ENCODE measurements at regions not wholly inside any gene's neighbourhood (a gene's known extent, or its start where the extent isn't known, plus 50 kb on each side); places are given as distances from the start of the nearest gene placed in this dataset.

DNA sequence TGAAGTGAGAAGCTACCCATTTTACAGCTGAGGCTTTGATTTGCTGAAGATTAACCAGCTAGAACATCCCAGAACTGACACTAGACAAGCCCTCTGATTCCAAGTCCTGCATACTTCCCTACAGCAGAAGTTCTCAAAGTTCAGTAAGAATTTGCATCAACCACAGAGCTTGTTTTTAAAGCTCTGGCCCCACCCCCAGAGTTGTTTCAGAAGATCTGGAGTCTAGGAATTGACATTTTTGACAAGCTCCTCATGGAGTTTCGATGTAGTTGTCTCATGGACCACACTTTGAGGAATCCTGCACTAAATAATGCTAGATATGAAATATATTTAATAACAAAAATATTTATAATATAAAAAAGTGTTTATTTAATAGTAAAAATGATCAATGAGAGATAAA, 120.3 kb upstream of the ADAMTS18 start:
- Histone ChIP-seq H3K9ac (ENCODE audit: low read depth in 2 of 2, low read length in 2 of 2) (no peak overlapping the region), H3K4me1 (no peaks in the 10 kb centered on the region), H3K36me3 (no peaks in the 10 kb centered on the region), H3K4me3 (no peak overlapping the region), H3K27me3 (no peaks in the 10 kb centered on the region), H3K9me3 (no peaks in the 10 kb centered on the region), H3K27ac (no peak overlapping the region)
- no peak for DNase-seq
- TF ChIP-seq, protein P1, sequence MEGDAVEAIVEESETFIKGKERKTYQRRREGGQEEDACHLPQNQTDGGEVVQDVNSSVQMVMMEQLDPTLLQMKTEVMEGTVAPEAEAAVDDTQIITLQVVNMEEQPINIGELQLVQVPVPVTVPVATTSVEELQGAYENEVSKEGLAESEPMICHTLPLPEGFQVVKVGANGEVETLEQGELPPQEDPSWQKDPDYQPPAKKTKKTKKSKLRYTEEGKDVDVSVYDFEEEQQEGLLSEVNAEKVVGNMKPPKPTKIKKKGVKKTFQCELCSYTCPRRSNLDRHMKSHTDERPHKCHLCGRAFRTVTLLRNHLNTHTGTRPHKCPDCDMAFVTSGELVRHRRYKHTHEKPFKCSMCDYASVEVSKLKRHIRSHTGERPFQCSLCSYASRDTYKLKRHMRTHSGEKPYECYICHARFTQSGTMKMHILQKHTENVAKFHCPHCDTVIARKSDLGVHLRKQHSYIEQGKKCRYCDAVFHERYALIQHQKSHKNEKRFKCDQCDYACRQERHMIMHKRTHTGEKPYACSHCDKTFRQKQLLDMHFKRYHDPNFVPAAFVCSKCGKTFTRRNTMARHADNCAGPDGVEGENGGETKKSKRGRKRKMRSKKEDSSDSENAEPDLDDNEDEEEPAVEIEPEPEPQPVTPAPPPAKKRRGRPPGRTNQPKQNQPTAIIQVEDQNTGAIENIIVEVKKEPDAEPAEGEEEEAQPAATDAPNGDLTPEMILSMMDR (IDR thresholded peaks at IDR 0.05): no peak
- intact Hi-C loops (cut with DNase I): no loop called here

DNA sequence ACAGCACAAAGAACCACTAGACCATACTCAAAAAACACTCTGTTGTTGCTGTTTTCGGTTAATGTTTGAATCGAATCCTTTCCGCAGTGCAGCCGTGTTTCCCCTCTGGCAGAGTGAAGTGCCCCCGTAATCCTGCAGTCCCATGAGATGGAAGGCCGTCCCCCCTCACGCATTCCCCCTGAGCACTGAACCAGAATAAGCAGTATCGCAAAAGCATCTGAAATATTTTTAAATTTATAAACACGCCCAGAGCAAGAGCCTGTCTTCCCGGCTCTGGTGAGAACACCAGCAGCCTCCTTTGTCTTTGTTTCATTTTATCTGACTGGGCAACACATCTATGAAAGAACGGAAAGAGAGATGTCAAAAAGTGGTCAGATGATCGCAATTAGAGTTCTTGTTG, 121.0 kb upstream of the ADAMTS18 start:
- intact Hi-C loops (cut with DNase I): no loop called here
- H3K27me3 ChIP-seq: no peaks in the 10 kb centered on the region
- H3K9ac ChIP-seq (ENCODE audit: low read depth in 2 of 2, low read length in 2 of 2): no peak overlapping the region
- no peaks in the 10 kb centered on the region for H3K9me3 ChIP-seq
- TF ChIP-seq, protein P1 (IDR thresholded peaks at IDR 0.05): no peak
- no peaks in the 10 kb centered on the region for H3K36me3 ChIP-seq
- no peak overlapping the region for H3K4me3 ChIP-seq
- H3K4me1 ChIP-seq: no peaks in the 10 kb centered on the region
- no peak overlapping the region for H3K27ac ChIP-seq
- no peak for DNase-seq

DNA sequence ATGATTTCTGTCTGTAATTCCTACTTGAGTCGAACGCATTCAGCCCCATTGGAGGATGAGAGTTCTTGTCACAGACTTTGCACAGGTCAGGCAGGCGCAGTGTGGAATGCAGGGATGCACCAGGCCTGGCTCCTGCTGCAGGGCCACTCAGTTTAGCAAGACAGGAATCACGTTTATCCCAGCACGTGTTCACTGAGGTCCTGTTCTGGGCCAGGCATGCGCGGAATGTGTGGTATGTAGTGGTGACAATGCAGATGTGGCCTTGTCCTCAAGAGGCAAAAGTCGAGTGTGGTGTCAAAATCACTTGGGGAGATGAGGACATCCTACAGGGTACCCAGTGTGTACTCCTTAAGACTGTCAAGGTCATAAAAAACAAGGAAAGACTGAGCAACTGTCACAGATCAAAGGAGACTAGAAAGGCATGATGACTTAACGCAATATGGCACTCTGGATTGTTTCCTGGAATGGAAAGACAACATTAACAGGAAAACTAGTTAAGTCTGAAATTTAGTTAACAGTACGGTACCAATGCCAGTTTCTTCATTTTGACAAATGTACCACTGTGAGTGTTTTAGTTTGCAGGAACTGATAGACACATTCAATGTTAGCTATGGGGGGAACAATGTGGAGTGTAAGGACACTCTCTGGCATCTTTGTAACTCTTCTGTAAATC, 121.5 kb upstream of the ADAMTS18 start:
- H3K4me1 ChIP-seq: no peaks in the 10 kb centered on the region
- intact Hi-C loops (cut with DNase I): no loop called here
- no peaks in the 10 kb centered on the region for H3K27me3 ChIP-seq
- H3K36me3 ChIP-seq: no peaks in the 10 kb centered on the region
- H3K4me3 ChIP-seq: no peak overlapping the region
- H3K9ac ChIP-seq (ENCODE audit: low read depth in 2 of 2, low read length in 2 of 2): no peak overlapping the region
- H3K27ac ChIP-seq: no peak overlapping the region
- no peak for DNase-seq
- no peaks in the 10 kb centered on the region for H3K9me3 ChIP-seq
- TF ChIP-seq, protein P1 (IDR thresholded peaks at IDR 0.05): no peak

DNA sequence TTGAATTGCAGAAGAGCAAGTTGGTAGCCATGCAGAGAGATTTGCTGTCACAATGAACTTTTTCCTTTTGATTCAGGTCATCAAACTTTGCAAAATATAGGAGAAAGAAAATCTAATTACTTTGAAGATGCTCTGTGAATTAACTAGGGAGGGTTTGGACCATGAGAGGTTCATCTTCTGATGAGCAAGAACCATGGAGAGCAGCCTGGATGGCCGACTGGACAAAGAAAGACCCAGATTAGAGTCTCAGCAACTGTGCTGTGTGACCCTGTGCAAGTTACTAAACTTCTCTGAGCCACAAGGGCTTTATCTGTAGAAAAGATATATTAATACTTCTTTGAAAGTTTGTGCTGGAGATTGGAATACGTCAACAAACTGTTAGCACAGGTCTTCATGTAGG, 122.6 kb upstream of the ADAMTS18 start:
- H3K9ac ChIP-seq (ENCODE audit: low read depth in 2 of 2, low read length in 2 of 2): no peak overlapping the region
- H3K4me3 ChIP-seq: no peak overlapping the region
- H3K9me3 ChIP-seq: no peaks in the 10 kb centered on the region
- H3K27ac ChIP-seq: no peak overlapping the region
- DNase-seq: no peak
- H3K36me3 ChIP-seq: no peaks in the 10 kb centered on the region
- intact Hi-C loops (cut with DNase I): no loop called here
- H3K4me1 ChIP-seq: no peaks in the 10 kb centered on the region
- no peaks in the 10 kb centered on the region for H3K27me3 ChIP-seq
- TF ChIP-seq, protein P1 (IDR thresholded peaks at IDR 0.05): no peak

DNA sequence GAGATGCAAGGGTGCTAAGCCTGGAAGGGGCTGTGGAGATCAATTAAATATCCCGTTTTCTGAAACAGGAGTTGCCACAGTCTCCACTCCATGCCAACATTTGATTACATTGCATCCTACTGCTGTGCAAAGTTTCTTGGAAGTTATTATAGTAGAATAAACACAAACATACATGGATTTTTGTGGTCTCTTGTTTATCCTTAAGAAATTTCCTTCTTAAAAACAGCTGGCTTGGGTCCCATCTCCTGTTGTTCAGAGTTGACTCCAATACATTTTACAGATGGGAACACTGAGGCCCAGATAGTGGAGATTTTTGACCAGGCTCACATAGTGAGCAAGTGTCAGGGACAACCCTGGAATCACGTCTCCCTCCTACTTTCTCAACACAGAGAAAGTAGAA, 124.0 kb upstream of the ADAMTS18 start:
- Histone ChIP-seq H3K9me3 (no peaks in the 10 kb centered on the region), H3K27ac (no peak overlapping the region), H3K4me1 (no peaks in the 10 kb centered on the region), H3K27me3 (no peaks in the 10 kb centered on the region), H3K36me3 (no peaks in the 10 kb centered on the region), H3K9ac (ENCODE audit: low read depth in 2 of 2, low read length in 2 of 2) (no peak overlapping the region), H3K4me3 (no peak overlapping the region)
- DNase-seq: no peak
- TF ChIP-seq, protein P1 (IDR thresholded peaks at IDR 0.05): no peak
- intact Hi-C loops (cut with DNase I): no loop called here
